H9 (cell line): ENCODE measurements at regions not wholly inside any gene's neighbourhood (a gene's known extent, or its start where the extent isn't known, plus 50 kb on each side); places are given as distances from the start of the nearest gene placed in this dataset.

Source experiments
- DNase-seq: peaks from one replicate; pipeline ENCODE4 v3.0.0-alpha.2; 2017
- H2AFZ ChIP-seq: one replicate; pipeline ENCODE4 v1.6.1; 2013; ENCODE audit warnings: mild to moderate bottlenecking, low read length, control low read depth, moderate library complexity
- H2AK5ac ChIP-seq: 2 replicates; pipeline ENCODE4 v1.6.1; 2013; ENCODE audit warnings: low read length, control low read depth, mixed read lengths; ENCODE audit not compliant: insufficient read length
- H2BK120ac ChIP-seq: one replicate; pipeline ENCODE4 v1.6.1; 2013; ENCODE audit warnings: low read depth, mild to moderate bottlenecking, low read length, control low read depth, inconsistent platforms; ENCODE audit not compliant: poor library complexity, severe bottlenecking
- H2BK12ac ChIP-seq: 2 replicates; pipeline ENCODE4 v1.6.1; 2013; ENCODE audit warnings: low read length, control low read depth, mixed read lengths, low read depth; ENCODE audit not compliant: insufficient read length
- H2BK15ac ChIP-seq: 2 replicates; pipeline ENCODE4 v1.6.1; 2013; ENCODE audit warnings: low read depth, low read length, control low read depth
- H2BK20ac ChIP-seq: one replicate; pipeline ENCODE4 v1.6.1; 2013; ENCODE audit warnings: low read depth, mild to moderate bottlenecking, low read length, control low read depth, inconsistent platforms; ENCODE audit not compliant: poor library complexity, severe bottlenecking
- H2BK5ac ChIP-seq: 2 replicates; pipeline ENCODE4 v1.6.1; 2013; ENCODE audit warnings: low read length, control low read depth, mixed read lengths; ENCODE audit not compliant: insufficient read length
- H3K14ac ChIP-seq: 2 replicates; pipeline ENCODE4 v1.6.1; 2013; ENCODE audit warnings: low read length, control low read depth; ENCODE audit not compliant: insufficient read depth
- H3K18ac ChIP-seq: 2 replicates; pipeline ENCODE4 v1.6.1; 2013; ENCODE audit warnings: low read depth, mild to moderate bottlenecking, mixed read lengths, low read length, control low read depth; ENCODE audit not compliant: insufficient read length
- H3K23ac ChIP-seq: 2 replicates; pipeline ENCODE4 v1.6.1; 2013; ENCODE audit warnings: low read length, control low read depth, mixed read lengths, low read depth; ENCODE audit not compliant: insufficient read length
- H3K23me2 ChIP-seq: 2 replicates; pipeline ENCODE4 v1.6.1; 2013; ENCODE audit warnings: low read depth, mild to moderate bottlenecking, mixed read lengths, low read length, control low read depth; ENCODE audit not compliant: insufficient read length, poor library complexity, severe bottlenecking
- H3K27ac ChIP-seq: 2 replicates; pipeline ENCODE4 v1.5.1; 2013; ENCODE audit warnings: low read length, control low read depth, mixed read lengths, low read depth; ENCODE audit not compliant: insufficient read length
- H3K27me3 ChIP-seq: 2 replicates; pipeline ENCODE4 v1.6.1; 2013; ENCODE audit warnings: low read length, control low read depth, inconsistent platforms; ENCODE audit not compliant: insufficient read depth
- H3K4ac ChIP-seq: 2 replicates; pipeline ENCODE4 v1.6.1; 2013; ENCODE audit warnings: low read depth, mild to moderate bottlenecking, control low read depth, inconsistent platforms, low read length, moderate library complexity
- H3K4me1 ChIP-seq: 2 replicates; pipeline ENCODE4 v1.6.1; 2013; ENCODE audit warnings: low read length, control low read depth, inconsistent platforms; ENCODE audit not compliant: insufficient read depth
- H3K4me2 ChIP-seq: 2 replicates; pipeline ENCODE4 v1.6.1; 2013; ENCODE audit warnings: low read length, control low read depth, mixed read lengths; ENCODE audit not compliant: insufficient read length, insufficient read depth
- H3K56ac ChIP-seq: 2 replicates; pipeline ENCODE4 v1.6.1; 2013; ENCODE audit warnings: low read depth, mild to moderate bottlenecking, mixed read lengths, low read length, control low read depth; ENCODE audit not compliant: insufficient read length
- H3K79me1 ChIP-seq: 2 replicates; pipeline ENCODE4 v1.6.1; 2013; ENCODE audit warnings: low read depth, mild to moderate bottlenecking, moderate library complexity, low read length, control low read depth, inconsistent platforms; ENCODE audit not compliant: insufficient read depth, poor library complexity, severe bottlenecking
- H3K79me2 ChIP-seq: 2 replicates; pipeline ENCODE4 v1.6.1; 2013; ENCODE audit warnings: low read length, control low read depth, inconsistent platforms; ENCODE audit not compliant: insufficient read depth
- H3K9ac ChIP-seq: 2 replicates; pipeline ENCODE4 v1.6.1; 2013; ENCODE audit warnings: low read length, control low read depth, mixed read lengths; ENCODE audit not compliant: insufficient read length; ENCODE audit errors: extremely low read depth
- H3K9me3 ChIP-seq: one replicate; pipeline ENCODE4 v1.6.1; 2013; ENCODE audit warnings: low read depth, low read length, inconsistent platforms; ENCODE audit not compliant: control insufficient read depth
- H3T11ph ChIP-seq: one replicate; pipeline ENCODE4 v1.6.1; 2013; ENCODE audit warnings: mild to moderate bottlenecking, low read length, control low read depth, inconsistent platforms
- H4K20me1 ChIP-seq: one replicate; pipeline ENCODE4 v1.6.1; 2013; ENCODE audit not compliant: control insufficient read depth, insufficient read length, insufficient read depth
- H4K5ac ChIP-seq: 2 replicates; pipeline ENCODE4 v1.6.1; 2013; ENCODE audit warnings: low read depth, mild to moderate bottlenecking, mixed read lengths, low read length, control low read depth; ENCODE audit not compliant: insufficient read length
- H4K8ac ChIP-seq: replicated peaks from 2 replicates; pipeline ENCODE4 v1.6.1; 2013; ENCODE audit warnings: low read length, control low read depth, mixed read lengths, low read depth; ENCODE audit not compliant: insufficient read length
- H4K91ac ChIP-seq: 2 replicates; pipeline ENCODE4 v1.6.1; 2013; ENCODE audit warnings: low read depth, mild to moderate bottlenecking, moderate library complexity, mixed read lengths, low read length, control low read depth; ENCODE audit not compliant: insufficient read length
- H3K27ac Mint-ChIP-seq, 3 experiments: 2 replicates in 2 of 3; 3 replicates in 1 of 3; pipeline ENCODE4 v1.8.0; 2020 to 2021; ENCODE audit warnings: mixed read lengths in 3 of 3, mild to moderate bottlenecking in 1 of 3, moderate library complexity in 1 of 3
- H3K27me3 Mint-ChIP-seq: 2 replicates; pipeline ENCODE4 v1.8.0; 2021; ENCODE audit warnings: low read depth, mild to moderate bottlenecking, moderate library complexity, mixed read lengths
- H3K36me3 Mint-ChIP-seq, 3 experiments: 2 replicates in 2 of 3; 3 replicates in 1 of 3; pipeline ENCODE4 v1.8.0; 2020 to 2021; ENCODE audit warnings: low read depth in 3 of 3, mixed read lengths in 3 of 3; ENCODE audit not compliant: insufficient read depth in 1 of 3
- H3K4me1 Mint-ChIP-seq, 2 experiments: 2 replicates each; pipeline ENCODE4 v1.8.0; 2020; ENCODE audit warnings: mixed read lengths in 2 of 2
- H3K4me3 Mint-ChIP-seq, 2 experiments: 2 replicates in 1 of 2; 3 replicates in 1 of 2; pipeline ENCODE4 v1.8.0; 2020 to 2021; ENCODE audit warnings: mild to moderate bottlenecking in 2 of 2, mixed read lengths in 2 of 2, moderate library complexity in 1 of 2
- H3K9me3 Mint-ChIP-seq, 2 experiments: 2 replicates in 1 of 2; 3 replicates in 1 of 2; pipeline ENCODE4 v1.8.0; 2020; ENCODE audit warnings: mild to moderate bottlenecking in 2 of 2, mixed read lengths in 2 of 2, moderate library complexity in 1 of 2
- CTCF ChIP-seq: fragments of 200-600 bp; sonication (generic); conservative IDR thresholded peaks from 3 replicates; pipeline ENCODE4 v1.8.0; 2021; ENCODE audit warnings: antibody characterized with exemption, mild to moderate bottlenecking
- WGBS: extraction: QIAGEN DNeasy Blood & Tissue Kit; methylation state at CpG from one replicate; pipeline ENCODE4 v1.1.7; 2013; ENCODE audit warnings: missing lambda C conversion rate, low lambda C conversion rate, mixed read lengths; ENCODE audit not compliant: insufficient read length; ENCODE audit errors: extremely low coverage; 5-methylcytosine and 5-hydroxymethylcytosine counted together

- H3K79me2 ChIP-seq = no peaks in the 10 kb centered on the region
- no peak overlapping the region for H2BK120ac ChIP-seq
- Mint-ChIP-seq H3K27me3 (no peaks in the 10 kb centered on the region), H3K9me3 (no peaks in the 10 kb centered on the region), H3K4me3 (no peak overlapping the region), H3K4me1 (no peaks in the 10 kb centered on the region), H3K27ac (no peak overlapping the region), H3K36me3 (no peaks in the 10 kb centered on the region; a peak in 1 of 7 replicates)
- no CpG with 5 or more reads among the region's 16 CpGs for WGBS
- no peaks in the 10 kb centered on the region for H3K4me1 ChIP-seq
- no peak overlapping the region for H3K56ac ChIP-seq
- H4K20me1 ChIP-seq = no peaks in the 10 kb centered on the region
- H3K23ac ChIP-seq = no peak overlapping the region
- no peak overlapping the region for H3T11ph ChIP-seq
- no peak overlapping the region for H3K14ac ChIP-seq
- no peak overlapping the region for H2BK15ac ChIP-seq
- no peak overlapping the region for H4K91ac ChIP-seq
- H3K4me2 ChIP-seq = no peak overlapping the region
- H3K27me3 ChIP-seq = no peaks in the 10 kb centered on the region
- H3K23me2 ChIP-seq = no peaks in the 10 kb centered on the region
- H2BK5ac ChIP-seq = no peak overlapping the region
- H2AK5ac ChIP-seq = no peak overlapping the region
- no peaks in the 10 kb centered on the region for H3K9me3 ChIP-seq
- no peak overlapping the region for H3K4ac ChIP-seq
- H2BK12ac ChIP-seq = no peak overlapping the region
- no peak overlapping the region for H3K9ac ChIP-seq
- no peak for TF ChIP-seq CTCF
- no peak overlapping the region for H4K8ac ChIP-seq
- H3K18ac ChIP-seq = no peak overlapping the region
- no peaks in the 10 kb centered on the region for H3K79me1 ChIP-seq
- DNase-seq = no peak
- no peak overlapping the region for H3K27ac ChIP-seq
- peak overlapping the region; percentile 60 for H2AFZ ChIP-seq
- no peak overlapping the region for H2BK20ac ChIP-seq
- no peak overlapping the region for H4K5ac ChIP-seq
Measured at GRCh38 chr5:120035815-120036577, 406.6 kb downstream of the FAM170A start.
